GM18502 (cell line): ENCODE measurements at regions not wholly inside any gene's neighbourhood (a gene's known extent, or its start where the extent isn't known, plus 50 kb on each side); places are given as distances from the start of the nearest gene placed in this dataset.
A peak's percentile ranks its signal among the peaks of the same experiment; 100 is the strongest.

Experiments
- ATAC-seq: cut with Tn5 transposase; IDR thresholded peaks from one replicate; pipeline ENCODE4 v1.9.1; 2021; ENCODE audit warnings: mild to moderate bottlenecking; ENCODE audit not compliant: unreplicated experiment, poor library complexity

DNA sequence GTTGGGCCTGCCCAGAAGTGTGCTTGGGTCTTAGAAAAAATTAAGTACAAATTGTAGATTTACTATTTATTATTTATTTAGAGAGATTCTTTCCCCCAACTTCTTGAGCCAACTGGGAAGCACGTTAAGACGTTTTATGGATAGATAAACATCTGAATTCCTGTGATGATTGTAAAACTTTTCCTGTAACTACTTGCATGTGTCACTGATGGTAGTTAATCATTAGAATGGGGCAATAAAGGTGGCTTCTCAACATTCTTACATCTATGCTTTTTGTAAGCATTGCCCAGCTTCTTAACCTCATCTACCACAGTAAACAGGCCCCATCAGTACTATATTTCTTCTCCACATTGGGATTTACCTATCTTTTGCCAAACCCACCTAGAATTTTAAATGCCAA, 559.8 kb downstream of the LMO4 start:
- ATAC-seq, result no peak

- no peak for ATAC-seq
Observed at GRCh38 chr1:87894062-87894461, 565.4 kb downstream of the LMO4 start.

- ATAC-seq, result no peak
Observed at GRCh38 chr1:87897481-87897880, 568.8 kb downstream of the LMO4 start.

DNA sequence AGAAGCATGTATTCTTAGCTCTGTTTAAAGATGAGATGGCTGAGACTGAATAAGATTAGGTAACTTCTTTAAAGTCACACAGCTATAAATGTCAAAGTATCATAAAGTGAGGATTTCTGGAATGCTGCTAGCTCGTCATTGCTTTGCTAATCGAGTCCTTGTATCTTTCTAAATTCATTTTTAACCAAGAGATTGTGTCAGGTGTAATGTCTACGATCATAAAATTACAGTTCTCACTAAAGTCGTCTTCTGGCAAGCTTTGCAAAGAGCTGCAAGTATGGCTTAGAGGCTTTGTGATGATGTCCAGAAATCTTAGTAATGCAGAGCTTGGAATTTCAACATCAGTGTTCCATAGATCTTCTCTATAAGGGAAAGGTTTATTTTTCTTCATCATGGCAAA, 569.8 kb downstream of the LMO4 start:
- ATAC-seq, result no peak

GRCh38 chr1:87899017-87899416, 570.3 kb downstream of the LMO4 start:
- ATAC-seq, result no peak

DNA sequence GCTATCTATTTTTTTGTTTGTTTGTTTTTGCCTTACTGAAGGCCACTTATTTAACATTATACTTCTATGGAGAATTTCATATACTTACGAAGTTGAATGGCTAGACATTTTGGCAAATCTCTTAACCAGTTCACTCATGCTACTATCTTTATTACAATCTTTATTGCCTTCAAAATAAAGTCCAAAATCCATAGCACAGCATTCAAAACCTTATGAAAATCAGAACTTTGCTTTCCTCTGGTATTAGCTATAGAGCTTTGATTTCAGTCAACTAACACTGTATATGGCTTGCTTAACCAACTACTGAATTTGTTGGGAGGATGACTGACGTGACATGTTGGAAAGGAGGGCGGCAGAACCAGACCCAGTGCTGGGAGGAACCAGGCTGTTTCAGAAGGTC, 571.1 kb downstream of the LMO4 start:
- ATAC-seq, result no peak

DNA sequence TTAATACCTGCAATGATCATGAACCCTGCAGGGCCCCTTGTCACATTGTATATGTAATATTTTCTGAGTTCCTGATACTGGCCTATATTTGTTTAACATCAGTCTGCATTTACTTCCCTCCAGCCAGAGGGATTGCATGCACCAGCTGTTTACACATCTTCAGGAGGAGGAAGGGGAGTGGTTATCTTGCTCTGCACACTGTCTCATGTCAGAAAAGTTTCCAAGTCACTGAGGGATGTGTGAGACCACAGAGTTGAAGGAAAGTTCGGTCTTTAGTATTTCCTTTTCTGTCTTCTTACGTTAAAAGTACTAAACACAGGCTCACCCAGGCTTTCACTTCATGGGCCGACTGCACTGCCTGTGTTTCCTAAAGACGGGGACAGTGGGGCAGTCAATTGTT, 574.1 kb downstream of the LMO4 start:
- ATAC-seq, result peak; percentile 65

- ATAC-seq, result no peak
Observed at GRCh38 chr1:87903242-87903641, 574.6 kb downstream of the LMO4 start.

GRCh38 chr1:87904651-87905050, 576.0 kb downstream of the LMO4 start:
- no peak for ATAC-seq

GRCh38 chr1:87905651-87906050, 577.0 kb downstream of the LMO4 start:
- no peak for ATAC-seq

- no peak for ATAC-seq
Observed at GRCh38 chr1:87906078-87906477, 577.4 kb downstream of the LMO4 start.

DNA sequence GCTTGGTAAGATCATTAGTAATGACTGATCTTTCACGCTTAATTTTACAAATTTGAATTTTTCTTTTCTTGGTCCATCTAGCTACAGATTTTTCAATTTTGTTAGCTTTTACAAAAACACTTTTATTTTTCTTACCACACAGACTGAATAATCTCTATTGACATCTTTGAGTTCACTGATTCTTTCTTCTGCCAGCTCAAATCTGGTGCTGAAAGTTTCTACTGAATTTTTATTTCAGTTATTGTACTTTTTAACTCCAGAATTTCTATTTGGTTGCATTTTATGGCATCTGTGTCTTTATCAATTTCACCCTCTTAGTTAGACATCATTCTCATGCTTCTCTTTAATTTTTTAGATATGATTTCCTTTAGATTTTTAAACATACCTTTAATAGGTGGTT, 584.7 kb downstream of the LMO4 start:
- ATAC-seq, result no peak

DNA sequence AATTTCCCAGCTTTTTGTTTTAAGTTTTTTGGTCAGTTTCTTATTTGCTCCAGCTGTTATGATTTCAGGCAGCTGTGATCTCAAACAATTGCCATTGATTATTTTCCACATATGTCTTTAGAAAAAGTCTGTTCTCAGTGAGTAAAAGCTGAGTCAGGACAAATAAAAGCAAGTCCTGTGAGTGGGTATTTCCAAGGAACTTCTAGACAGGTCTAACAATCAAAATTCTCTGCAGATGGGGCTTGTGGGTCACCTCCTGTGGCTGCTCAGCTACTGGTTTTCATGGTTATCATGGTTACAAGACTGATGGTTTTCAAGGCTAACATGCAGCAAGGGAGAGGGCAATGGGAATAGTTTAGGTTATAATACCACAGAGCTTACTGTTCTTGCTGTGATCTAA, 585.7 kb downstream of the LMO4 start:
- ATAC-seq, result no peak

DNA sequence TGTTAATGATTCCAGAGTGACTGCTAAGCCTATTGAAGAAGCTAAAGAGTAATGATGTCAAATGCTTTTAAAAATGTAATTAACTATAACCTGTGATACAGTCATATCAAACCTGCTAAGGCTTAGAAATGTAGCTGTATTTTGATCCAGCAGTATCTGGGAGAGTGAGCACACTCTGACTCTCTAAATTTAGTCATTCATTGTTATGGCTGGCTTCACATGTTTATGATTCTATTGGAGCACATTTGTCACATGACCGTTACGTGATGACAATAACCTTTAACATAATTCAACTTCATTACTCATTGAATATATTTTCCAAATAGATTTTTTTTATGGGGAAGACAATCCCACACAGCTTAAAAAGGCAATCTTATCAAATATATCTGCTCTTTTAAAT, 587.1 kb downstream of the LMO4 start:
- ATAC-seq, result no peak

DNA sequence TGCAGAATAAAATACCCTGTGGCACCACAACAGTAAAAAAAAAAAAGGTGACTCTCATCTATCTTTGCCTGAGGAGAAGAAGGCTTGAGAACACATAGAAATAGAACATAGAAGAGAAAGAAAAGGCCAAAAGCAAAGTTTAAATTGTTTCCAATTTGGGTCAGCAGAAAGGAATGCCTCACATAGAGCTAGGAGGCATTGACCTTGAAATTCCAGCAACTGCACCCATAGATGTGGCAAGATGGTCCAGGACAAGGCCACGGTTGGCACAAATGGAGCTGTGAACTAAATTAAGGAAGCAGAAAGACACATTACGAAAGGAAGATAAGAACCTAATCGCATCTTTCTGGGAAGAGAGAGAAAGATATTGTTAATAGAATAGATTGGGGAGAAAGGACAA, 588.3 kb downstream of the LMO4 start:
- no peak for ATAC-seq

- ATAC-seq, result no peak
Observed at GRCh38 chr1:87918398-87918797, 589.7 kb downstream of the LMO4 start.

DNA sequence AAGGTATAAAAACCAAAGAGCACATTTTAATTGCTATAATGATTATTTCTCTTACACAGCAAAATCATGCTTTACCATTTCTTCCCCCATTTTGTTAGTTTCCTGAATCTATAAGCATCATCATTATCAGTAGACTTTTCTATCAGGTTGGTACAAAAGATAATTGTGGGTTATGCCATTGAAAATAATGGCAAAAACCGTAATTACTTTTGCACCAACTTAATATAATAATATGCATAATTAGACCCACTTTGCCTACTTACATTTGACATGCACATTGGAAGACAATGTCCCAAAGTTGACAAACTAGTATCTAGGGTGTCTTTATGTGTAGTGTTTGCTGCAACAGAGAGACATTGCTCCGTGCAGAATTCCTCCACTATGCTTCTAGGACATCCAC, 594.2 kb downstream of the LMO4 start:
- no peak for ATAC-seq

- ATAC-seq, result no peak
Observed at GRCh38 chr1:87926131-87926830, 597.6 kb downstream of the LMO4 start.

GRCh38 chr1:87926921-87927320, 598.2 kb downstream of the LMO4 start:
- no peak for ATAC-seq

- ATAC-seq, result no peak
Observed at GRCh38 chr1:87927391-87928280, 599.0 kb downstream of the LMO4 start.

DNA sequence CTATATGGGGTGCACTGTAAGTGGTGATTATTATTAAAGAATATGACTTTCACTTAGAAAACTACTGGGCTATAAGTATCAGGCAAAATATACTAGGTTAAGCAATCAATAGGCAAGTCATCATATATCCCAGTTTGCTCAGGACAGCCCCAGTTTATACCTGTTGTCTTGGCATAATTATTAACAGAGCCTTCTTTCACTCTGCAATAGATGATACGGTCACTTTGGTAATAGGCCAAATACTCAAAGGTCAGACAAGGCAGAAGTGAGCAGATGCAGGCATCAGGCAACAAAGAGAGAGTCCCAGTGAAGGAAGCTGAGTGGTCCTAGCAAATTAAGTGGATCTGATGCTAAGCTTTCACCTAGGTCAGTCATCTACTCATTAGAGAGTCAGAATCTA, 599.9 kb downstream of the LMO4 start:
- no peak for ATAC-seq

DNA sequence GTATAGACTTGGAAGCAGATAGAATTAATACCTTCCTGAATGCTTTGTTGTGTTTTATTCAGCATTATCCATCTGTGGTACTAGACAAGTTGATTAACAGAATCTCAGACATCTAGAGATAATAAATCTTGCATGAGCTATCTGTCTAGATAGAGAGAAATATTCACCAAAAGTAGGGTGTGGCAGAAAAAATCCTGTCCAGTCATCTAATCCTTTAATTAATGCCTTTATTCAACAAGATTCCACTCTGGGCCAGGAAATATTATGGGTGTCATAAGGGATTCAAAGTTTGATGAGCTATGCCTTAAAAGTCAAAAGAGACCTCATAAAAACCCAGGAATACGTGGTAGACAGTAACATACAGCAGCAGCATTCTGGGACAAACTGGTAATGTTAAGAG, 601.2 kb downstream of the LMO4 start:
- no peak for ATAC-seq
